ENCODE measurements at regions not wholly inside any gene's neighbourhood (a gene's known extent, or its start where the extent isn't known, plus 50 kb on each side); places are given as distances from the start of the nearest gene placed in this dataset.
"Not testable (repeated sequence)": the region's sequence is repeated elsewhere in the genome, so short reads cannot be mapped to it uniquely, and the experiment has no call there.

- Histone ChIP-seq H3K9me3 (ENCODE audit: control insufficient read depth, low read length) (no peaks in the 10 kb centered on the region), H3K27ac (no peak overlapping the region), H3K79me2 (no peaks in the 10 kb centered on the region), H3K4me1 (no peaks in the 10 kb centered on the region), H3K4me2 (ENCODE audit: low read length) (no peak overlapping the region), H3K9ac (no peak overlapping the region), H3K36me3 (ENCODE audit: control insufficient read depth, insufficient read depth, low read length) (no peaks in the 10 kb centered on the region), H2AFZ (no peak overlapping the region), H3K27me3 (ENCODE audit: control insufficient read depth, insufficient read depth, low read length) (no peaks in the 10 kb centered on the region), H3K4me3 (ENCODE audit: low read depth, low read length) (no peak overlapping the region)
- TF ChIP-seq, protein P1, sequence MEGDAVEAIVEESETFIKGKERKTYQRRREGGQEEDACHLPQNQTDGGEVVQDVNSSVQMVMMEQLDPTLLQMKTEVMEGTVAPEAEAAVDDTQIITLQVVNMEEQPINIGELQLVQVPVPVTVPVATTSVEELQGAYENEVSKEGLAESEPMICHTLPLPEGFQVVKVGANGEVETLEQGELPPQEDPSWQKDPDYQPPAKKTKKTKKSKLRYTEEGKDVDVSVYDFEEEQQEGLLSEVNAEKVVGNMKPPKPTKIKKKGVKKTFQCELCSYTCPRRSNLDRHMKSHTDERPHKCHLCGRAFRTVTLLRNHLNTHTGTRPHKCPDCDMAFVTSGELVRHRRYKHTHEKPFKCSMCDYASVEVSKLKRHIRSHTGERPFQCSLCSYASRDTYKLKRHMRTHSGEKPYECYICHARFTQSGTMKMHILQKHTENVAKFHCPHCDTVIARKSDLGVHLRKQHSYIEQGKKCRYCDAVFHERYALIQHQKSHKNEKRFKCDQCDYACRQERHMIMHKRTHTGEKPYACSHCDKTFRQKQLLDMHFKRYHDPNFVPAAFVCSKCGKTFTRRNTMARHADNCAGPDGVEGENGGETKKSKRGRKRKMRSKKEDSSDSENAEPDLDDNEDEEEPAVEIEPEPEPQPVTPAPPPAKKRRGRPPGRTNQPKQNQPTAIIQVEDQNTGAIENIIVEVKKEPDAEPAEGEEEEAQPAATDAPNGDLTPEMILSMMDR (IDR thresholded peaks at IDR 0.05) = no peak
Measured at GRCh38 chr1:65539266-65540131, 119.0 kb downstream of the LEPR start.

DNA sequence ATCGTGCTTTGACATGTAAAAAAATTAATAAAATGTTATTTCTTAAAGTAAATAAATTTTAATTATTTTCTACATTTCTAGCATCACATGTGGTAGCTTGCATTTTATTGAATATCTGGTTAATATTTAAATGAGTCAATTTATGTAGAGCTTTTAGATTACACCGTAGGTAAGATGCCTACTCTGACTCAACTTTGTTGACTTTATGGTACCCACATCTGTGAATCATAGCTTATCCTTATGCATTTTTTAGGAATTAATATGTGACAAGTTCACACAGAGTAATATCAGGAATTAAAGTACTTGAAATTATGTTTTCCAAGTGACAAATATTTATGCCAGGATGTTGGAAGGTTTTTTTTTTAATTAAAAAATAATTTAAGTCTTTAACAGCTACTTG, 120.7 kb downstream of the LEPR start:
- no peak overlapping the region for H3K27ac ChIP-seq
- no peaks in the 10 kb centered on the region for H3K9me3 ChIP-seq (ENCODE audit: control insufficient read depth, low read length)
- H3K4me1 ChIP-seq = no peaks in the 10 kb centered on the region
- H3K4me3 ChIP-seq (ENCODE audit: low read depth, low read length) = no peak overlapping the region
- no peak overlapping the region for H2AFZ ChIP-seq
- no peaks in the 10 kb centered on the region for H3K27me3 ChIP-seq (ENCODE audit: control insufficient read depth, insufficient read depth, low read length)
- TF ChIP-seq, protein P1 (IDR thresholded peaks at IDR 0.05) = no peak
- no peak overlapping the region for H3K9ac ChIP-seq
- H3K79me2 ChIP-seq = no peaks in the 10 kb centered on the region
- no peaks in the 10 kb centered on the region for H3K36me3 ChIP-seq (ENCODE audit: control insufficient read depth, insufficient read depth, low read length)
- no peak overlapping the region for H3K4me2 ChIP-seq (ENCODE audit: low read length)

GRCh38 chr1:65541865-65542264, 121.4 kb downstream of the LEPR start:
- Histone ChIP-seq H3K4me2 (ENCODE audit: low read length) (no peak overlapping the region), H3K27ac (no peak overlapping the region), H3K9ac (no peak overlapping the region), H3K9me3 (ENCODE audit: control insufficient read depth, low read length) (no peaks in the 10 kb centered on the region), H3K4me1 (no peaks in the 10 kb centered on the region), H3K36me3 (ENCODE audit: control insufficient read depth, insufficient read depth, low read length) (no peaks in the 10 kb centered on the region), H3K4me3 (ENCODE audit: low read depth, low read length) (no peak overlapping the region), H2AFZ (no peak overlapping the region), H3K79me2 (no peaks in the 10 kb centered on the region), H3K27me3 (ENCODE audit: control insufficient read depth, insufficient read depth, low read length) (no peaks in the 10 kb centered on the region)
- TF ChIP-seq, protein P1 (IDR thresholded peaks at IDR 0.05) = no peak

GRCh38 chr1:65542592-65542991, 122.1 kb downstream of the LEPR start:
- not testable (repeated sequence) for H3K27ac ChIP-seq; H3K9me3 ChIP-seq (ENCODE audit: control insufficient read depth, low read length); H3K79me2 ChIP-seq; H3K4me3 ChIP-seq (ENCODE audit: low read depth, low read length); H3K27me3 ChIP-seq (ENCODE audit: control insufficient read depth, insufficient read depth, low read length); H3K4me1 ChIP-seq; H2AFZ ChIP-seq; H3K9ac ChIP-seq; H3K36me3 ChIP-seq (ENCODE audit: control insufficient read depth, insufficient read depth, low read length); H3K4me2 ChIP-seq (ENCODE audit: low read length)

- H3K9ac ChIP-seq; H2AFZ ChIP-seq; H3K79me2 ChIP-seq; H3K4me1 ChIP-seq; H3K4me2 ChIP-seq (ENCODE audit: low read length); H3K4me3 ChIP-seq (ENCODE audit: low read depth, low read length); H3K27ac ChIP-seq; H3K9me3 ChIP-seq (ENCODE audit: control insufficient read depth, low read length); H3K27me3 ChIP-seq (ENCODE audit: control insufficient read depth, insufficient read depth, low read length); H3K36me3 ChIP-seq (ENCODE audit: control insufficient read depth, insufficient read depth, low read length): not testable (repeated sequence)
Measured at GRCh38 chr1:65550306-65551010, 130.0 kb downstream of the LEPR start.

GRCh38 chr1:65552484-65552883, 132.0 kb downstream of the LEPR start:
- H3K4me2 ChIP-seq (ENCODE audit: low read length); H3K36me3 ChIP-seq (ENCODE audit: control insufficient read depth, insufficient read depth, low read length); H3K79me2 ChIP-seq; H3K9ac ChIP-seq; H3K27me3 ChIP-seq (ENCODE audit: control insufficient read depth, insufficient read depth, low read length); H3K9me3 ChIP-seq (ENCODE audit: control insufficient read depth, low read length); H3K27ac ChIP-seq; H2AFZ ChIP-seq; H3K4me3 ChIP-seq (ENCODE audit: low read depth, low read length); H3K4me1 ChIP-seq: not testable (repeated sequence)

GRCh38 chr1:65554086-65554764, 133.8 kb downstream of the LEPR start:
- not testable (repeated sequence) for H3K4me2 ChIP-seq (ENCODE audit: low read length); H3K79me2 ChIP-seq; H3K4me1 ChIP-seq; H3K27ac ChIP-seq; H2AFZ ChIP-seq; H3K36me3 ChIP-seq (ENCODE audit: control insufficient read depth, insufficient read depth, low read length); H3K9me3 ChIP-seq (ENCODE audit: control insufficient read depth, low read length); H3K4me3 ChIP-seq (ENCODE audit: low read depth, low read length); H3K27me3 ChIP-seq (ENCODE audit: control insufficient read depth, insufficient read depth, low read length); H3K9ac ChIP-seq

All from parathyroid adenoma (tissue), 2 donors.